Natural killer cell (primary cell): ENCODE measurements at regions not wholly inside any gene's neighbourhood (a gene's known extent, or its start where the extent isn't known, plus 50 kb on each side); places are given as distances from the start of the nearest gene placed in this dataset.

Experiments used
- ATAC-seq, 3 donors: fragments of 150-1000 bp in 2 of 3; fragments of 200-7000 bp in 1 of 3; cut with Tn5 transposase; 1 replicate in 1 of 3; 2 replicates in 2 of 3; pipeline ENCODE4 v1.10.0; 2021; ENCODE audit warnings: mild to moderate bottlenecking in 2 of 3, moderate library complexity in 2 of 3
- DNase-seq, 2 donors: peaks; one replicate each; pipeline versions ENCODE4 v3.0.0 to v3.0.0-alpha.2; 2013 to 2021; ENCODE audit warnings: mixed read lengths in 1 of 2
- H3K27ac ChIP-seq: one replicate; pipeline ENCODE4 v1.5.1; 2013; ENCODE audit warnings: mild to moderate bottlenecking, low read length
- H3K27me3 ChIP-seq: one replicate; pipeline ENCODE4 v1.6.1; 2013; ENCODE audit warnings: low read length; ENCODE audit not compliant: control insufficient read depth, insufficient read depth
- H3K36me3 ChIP-seq: one replicate; pipeline ENCODE4 v1.6.1; 2013; ENCODE audit warnings: low read length; ENCODE audit not compliant: control insufficient read depth, insufficient read depth
- H3K4me1 ChIP-seq: one replicate; pipeline ENCODE4 v1.6.1; 2013; ENCODE audit warnings: low read length; ENCODE audit not compliant: control insufficient read depth, insufficient read depth
- H3K4me3 ChIP-seq: one replicate; pipeline ENCODE4 v1.5.1; 2013; ENCODE audit warnings: low read length
- H3K9me3 ChIP-seq: one replicate; pipeline ENCODE4 v1.6.1; 2013; ENCODE audit warnings: low read length; ENCODE audit not compliant: control insufficient read depth, insufficient read depth
- H3K27ac Mint-ChIP-seq, 2 donors: one replicate each; pipeline ENCODE4 v1.8.0; 2022; ENCODE audit warnings: mild to moderate bottlenecking in 2 of 2, mixed read lengths in 2 of 2, moderate library complexity in 1 of 2
- H3K27me3 Mint-ChIP-seq, 2 donors: one replicate each; pipeline ENCODE4 v1.8.0; 2022; ENCODE audit warnings: low read depth in 2 of 2, mixed read lengths in 2 of 2
- H3K36me3 Mint-ChIP-seq: one replicate; pipeline ENCODE4 v1.8.0; 2022; ENCODE audit warnings: mixed read lengths
- H3K4me1 Mint-ChIP-seq, 2 donors: one replicate each; pipeline ENCODE4 v1.8.0; 2022; ENCODE audit warnings: mixed read lengths in 2 of 2
- H3K4me3 Mint-ChIP-seq: one replicate; pipeline ENCODE4 v1.8.0; 2022; ENCODE audit warnings: mild to moderate bottlenecking, moderate library complexity, mixed read lengths
- H3K9me3 Mint-ChIP-seq, 2 donors: one replicate each; pipeline ENCODE4 v1.8.0; 2022; ENCODE audit warnings: mixed read lengths in 2 of 2
- WGBS: methylation state at CpG from one replicate; pipeline ENCODE4 v1.1.7; 2013; ENCODE audit warnings: missing lambda C conversion rate; ENCODE audit not compliant: insufficient coverage; 5-methylcytosine and 5-hydroxymethylcytosine counted together
- intact Hi-C: fragments of 100-400 bp; cut with micrococcal nuclease; formaldehyde crosslinking; loops from one replicate; pipeline ENCODE4 v1.14.2; 2022
- TF ChIP-seq, protein P1 (sequence below): fragments of 200-600 bp; IDR thresholded peaks from one replicate; pipeline ENCODE4 v1.8.0; 2022; ENCODE audit warnings: antibody characterized with exemption

- no peaks in the 10 kb centered on the region for H3K36me3 ChIP-seq
- TF ChIP-seq, protein P1, sequence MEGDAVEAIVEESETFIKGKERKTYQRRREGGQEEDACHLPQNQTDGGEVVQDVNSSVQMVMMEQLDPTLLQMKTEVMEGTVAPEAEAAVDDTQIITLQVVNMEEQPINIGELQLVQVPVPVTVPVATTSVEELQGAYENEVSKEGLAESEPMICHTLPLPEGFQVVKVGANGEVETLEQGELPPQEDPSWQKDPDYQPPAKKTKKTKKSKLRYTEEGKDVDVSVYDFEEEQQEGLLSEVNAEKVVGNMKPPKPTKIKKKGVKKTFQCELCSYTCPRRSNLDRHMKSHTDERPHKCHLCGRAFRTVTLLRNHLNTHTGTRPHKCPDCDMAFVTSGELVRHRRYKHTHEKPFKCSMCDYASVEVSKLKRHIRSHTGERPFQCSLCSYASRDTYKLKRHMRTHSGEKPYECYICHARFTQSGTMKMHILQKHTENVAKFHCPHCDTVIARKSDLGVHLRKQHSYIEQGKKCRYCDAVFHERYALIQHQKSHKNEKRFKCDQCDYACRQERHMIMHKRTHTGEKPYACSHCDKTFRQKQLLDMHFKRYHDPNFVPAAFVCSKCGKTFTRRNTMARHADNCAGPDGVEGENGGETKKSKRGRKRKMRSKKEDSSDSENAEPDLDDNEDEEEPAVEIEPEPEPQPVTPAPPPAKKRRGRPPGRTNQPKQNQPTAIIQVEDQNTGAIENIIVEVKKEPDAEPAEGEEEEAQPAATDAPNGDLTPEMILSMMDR: no peak
Measured at GRCh38 chr10:90612276-90612675, 245.6 kb downstream of the HTR7 start.

DNA sequence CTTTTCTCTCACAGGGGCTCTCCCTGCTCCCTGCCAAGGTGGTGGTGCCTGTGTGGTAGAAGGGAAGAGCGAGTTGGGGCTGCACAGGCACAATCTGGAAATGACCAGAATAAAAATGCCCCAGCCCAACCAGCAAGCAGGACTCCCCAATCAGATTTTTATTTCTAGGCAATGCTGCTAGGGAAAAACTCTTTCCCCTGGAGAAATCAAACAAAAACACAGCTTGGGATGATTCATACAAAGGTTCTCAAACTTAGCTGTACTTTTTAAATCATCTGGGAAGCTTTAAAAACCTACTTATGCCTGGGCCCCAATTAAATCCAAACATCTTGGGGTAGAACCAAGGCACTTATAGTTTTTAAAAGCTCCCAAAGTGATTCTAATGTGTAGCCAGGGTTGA, 243.2 kb downstream of the HTR7 start:
- intact Hi-C loops: no loop called here
- H3K27me3 Mint-ChIP-seq: no peaks in the 10 kb centered on the region
- Histone ChIP-seq H3K4me1 (no peaks in the 10 kb centered on the region), H3K9me3 (no peaks in the 10 kb centered on the region), H3K36me3 (no peaks in the 10 kb centered on the region), H3K27me3 (no peaks in the 10 kb centered on the region), H3K27ac (no peak overlapping the region), H3K4me3 (no peak overlapping the region)
- ATAC-seq: no peak
- peaks cover 2% of the 10 kb centered on the region in 2 donors for H3K9me3 Mint-ChIP-seq
- WGBS: 100% methylated on average over 1 of the region's 1 CpG
- DNase-seq: no peak
- no peak overlapping the region for H3K4me3 Mint-ChIP-seq
- H3K27ac Mint-ChIP-seq: no peak overlapping the region
- TF ChIP-seq, protein P1: no peak
- no peaks in the 10 kb centered on the region for H3K36me3 Mint-ChIP-seq
- no peaks in the 10 kb centered on the region for H3K4me1 Mint-ChIP-seq

More at GRCh38 chr10:90612276-90612675, 245.6 kb downstream of the HTR7 start:
- peaks cover 2% of the 10 kb centered on the region in 2 donors for H3K9me3 Mint-ChIP-seq
- no peak overlapping the region for H3K27ac Mint-ChIP-seq
- H3K27me3 ChIP-seq: no peaks in the 10 kb centered on the region
- no peaks in the 10 kb centered on the region for H3K4me1 Mint-ChIP-seq
- WGBS: 100% methylated on average over 1 of the region's 3 CpGs
- no peak overlapping the region for H3K4me3 Mint-ChIP-seq
- H3K4me3 ChIP-seq: no peak overlapping the region
- no peaks in the 10 kb centered on the region for H3K9me3 ChIP-seq
- no peak for ATAC-seq
- no peak overlapping the region for H3K27ac ChIP-seq
- DNase-seq: no peak
- H3K36me3 Mint-ChIP-seq: no peaks in the 10 kb centered on the region
- H3K4me1 ChIP-seq: no peaks in the 10 kb centered on the region
- intact Hi-C loops: no loop called here
- H3K27me3 Mint-ChIP-seq: no peaks in the 10 kb centered on the region

DNA sequence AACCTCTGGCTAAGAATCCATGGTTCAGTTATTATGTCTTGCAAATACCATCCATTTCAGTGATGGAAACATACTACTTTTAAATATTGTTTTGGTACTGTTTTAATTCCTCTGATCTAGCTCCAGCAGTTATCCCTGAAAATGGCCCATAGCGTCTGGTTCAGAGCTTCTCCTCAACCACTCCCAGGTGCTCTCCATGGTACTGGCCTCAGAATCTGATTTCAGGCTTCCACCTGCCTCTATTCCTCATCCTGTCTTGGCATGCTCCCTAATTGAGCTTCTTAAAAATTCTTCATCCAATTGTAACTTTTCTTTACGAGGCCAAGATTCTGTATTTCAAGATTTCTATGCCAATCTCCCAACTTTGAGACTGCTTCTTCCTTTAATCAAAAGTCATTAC, 236.3 kb downstream of the HTR7 start:
- Mint-ChIP-seq H3K9me3 (peaks cover 6 to 10% of the 10 kb centered on the region in 2 donors), H3K36me3 (no peaks in the 10 kb centered on the region), H3K27me3 (no peaks in the 10 kb centered on the region), H3K4me3 (no peak overlapping the region), H3K27ac (no peak overlapping the region), H3K4me1 (no peaks in the 10 kb centered on the region)
- ATAC-seq (no peak), DNase-seq (no peak)
- H3K9me3 ChIP-seq: no peaks in the 10 kb centered on the region
- intact Hi-C loops: no loop called here
- no peak overlapping the region for H3K4me3 ChIP-seq
- 29% methylated on average over 2 of the region's 2 CpGs for WGBS
- H3K4me1 ChIP-seq: no peaks in the 10 kb centered on the region
- TF ChIP-seq, protein P1: no peak
- H3K27ac ChIP-seq: no peak overlapping the region
- H3K27me3 ChIP-seq: no peaks in the 10 kb centered on the region
- no peaks in the 10 kb centered on the region for H3K36me3 ChIP-seq

DNA sequence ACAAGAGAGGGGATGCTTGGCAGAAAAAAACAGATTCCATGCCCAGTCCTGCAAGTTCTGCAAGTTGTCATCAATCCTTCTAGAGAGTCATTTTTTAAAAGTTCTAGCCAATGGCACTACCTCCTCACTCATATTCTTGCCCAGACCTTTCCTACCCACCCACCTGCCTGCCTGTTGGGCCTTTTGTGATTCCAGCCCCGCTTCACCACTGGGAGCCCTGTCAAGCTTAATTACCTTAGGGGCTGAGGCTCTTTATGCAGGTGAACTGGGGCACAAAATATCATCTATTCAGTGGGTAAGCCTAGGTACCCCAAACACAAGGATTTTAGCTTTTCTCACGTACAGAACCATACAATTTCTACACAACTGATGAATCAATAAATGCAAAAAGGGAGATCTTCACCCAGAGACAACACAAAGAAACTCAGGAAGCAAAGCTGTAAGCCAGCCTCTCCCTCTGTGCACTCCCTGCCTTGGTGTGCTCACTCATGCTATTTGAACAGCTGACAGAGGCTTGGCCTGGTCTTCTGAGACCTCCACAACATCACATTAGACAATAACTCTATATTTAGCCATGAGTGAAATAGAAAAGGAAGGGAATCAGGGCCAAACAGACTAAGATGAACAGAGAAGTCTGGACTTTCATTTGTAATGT, 222.6 kb downstream of the HTR7 start:
- Mint-ChIP-seq H3K27me3 (no peaks in the 10 kb centered on the region), H3K4me3 (no peak overlapping the region), H3K36me3 (no peaks in the 10 kb centered on the region), H3K4me1 (no peaks in the 10 kb centered on the region), H3K9me3 (peaks cover 2% of the 10 kb centered on the region in 2 donors), H3K27ac (no peak overlapping the region)
- intact Hi-C loops: no loop called here
- Histone ChIP-seq H3K9me3 (no peaks in the 10 kb centered on the region), H3K27me3 (no peaks in the 10 kb centered on the region), H3K4me3 (no peak overlapping the region), H3K36me3 (no peaks in the 10 kb centered on the region), H3K4me1 (no peaks in the 10 kb centered on the region), H3K27ac (no peak overlapping the region)
- no peak for ATAC-seq
- DNase-seq: no peak
- 48% methylated on average over 2 of the region's 2 CpGs for whole genome bisulfite sequencing
- TF ChIP-seq, protein P1: no peak
